ENCODE measurements at regions not wholly inside any gene's neighbourhood (a gene's known extent, or its start where the extent isn't known, plus 50 kb on each side); places are given as distances from the start of the nearest gene placed in this dataset.

GRCh38 chr22:23375031-23375827 is 194.9 kb downstream of the BCR start:
- peaks cover 69% of the 10 kb centered on the region for H3K27me3 ChIP-seq (ENCODE audit: insufficient read depth, low read depth)
- no peak for DNase-seq
- POLR2A ChIA-PET (ENCODE audit: unreplicated experiment), result no interaction called here
- no TSS peak for BruUV-seq (replicated peaks)
- H3K4me2 ChIP-seq, result no peak overlapping the region
- no peaks in the 10 kb centered on the region for H4K20me1 ChIP-seq (ENCODE audit: insufficient read depth)
- H2AFZ ChIP-seq, result no peak overlapping the region
- H3K4me1 ChIP-seq (replicated peaks; ENCODE audit: insufficient read depth), result no peaks in the 10 kb centered on the region
- intact Hi-C loops (cut with micrococcal nuclease; ENCODE audit: unreplicated experiment), result no loop called here
- no peaks in the 10 kb centered on the region for H3K9me3 ChIP-seq (ENCODE audit: insufficient read depth, low read depth)
- CTCF ChIA-PET, result no interaction called here
- no peaks in the 10 kb centered on the region for H3K36me3 ChIP-seq (ENCODE audit: low read depth)
- no peaks in the 10 kb centered on the region for H3K9me2 ChIP-seq (ENCODE audit: insufficient read depth)
- H3K79me2 ChIP-seq (ENCODE audit: low read depth), result no peaks in the 10 kb centered on the region
- TF ChIP-seq EZH2 (IDR thresholded peaks at IDR 0.05; ENCODE audit: low read depth), result no peak
- no peak for TF ChIP-seq CTCF (conservative IDR thresholded peaks at IDR 0.05)
- H3K27ac ChIP-seq, result no peak overlapping the region
- no peaks in the 10 kb centered on the region for H3F3A ChIP-seq (ENCODE audit: insufficient read depth, low read depth)
- no peak overlapping the region for H3K4me3 ChIP-seq

GRCh38 chr22:23373601-23374000 is 193.3 kb downstream of the BCR start:
- H3K4me2 ChIP-seq, result no peak overlapping the region
- no peaks in the 10 kb centered on the region for H4K20me1 ChIP-seq (ENCODE audit: insufficient read depth)
- peaks cover 84% of the 10 kb centered on the region for H3K27me3 ChIP-seq (ENCODE audit: insufficient read depth, low read depth)
- H3K79me2 ChIP-seq (ENCODE audit: low read depth), result no peaks in the 10 kb centered on the region
- H3F3A ChIP-seq (ENCODE audit: insufficient read depth, low read depth), result no peaks in the 10 kb centered on the region
- POLR2A ChIA-PET (ENCODE audit: unreplicated experiment), result no interaction called here
- intact Hi-C loops (cut with micrococcal nuclease; ENCODE audit: unreplicated experiment), result no loop called here
- CTCF ChIA-PET, result no interaction called here
- no peaks in the 10 kb centered on the region for H3K9me2 ChIP-seq (ENCODE audit: insufficient read depth)
- no peaks in the 10 kb centered on the region for H3K36me3 ChIP-seq (ENCODE audit: low read depth)
- no peak overlapping the region for H2AFZ ChIP-seq
- H3K4me1 ChIP-seq (replicated peaks; ENCODE audit: insufficient read depth), result no peaks in the 10 kb centered on the region
- H3K4me3 ChIP-seq, result no peak overlapping the region
- no TSS peak for BruUV-seq (replicated peaks)
- TF ChIP-seq EZH2 (IDR thresholded peaks at IDR 0.05; ENCODE audit: low read depth), result no peak
- TF ChIP-seq CTCF (conservative IDR thresholded peaks at IDR 0.05), result no peak
- H3K9me3 ChIP-seq (ENCODE audit: insufficient read depth, low read depth), result no peaks in the 10 kb centered on the region
- no peak overlapping the region for H3K27ac ChIP-seq
- no peak for DNase-seq

GRCh38 chr22:23370251-23370650 is 189.9 kb downstream of the BCR start:
- H3K27me3 ChIP-seq (ENCODE audit: insufficient read depth, low read depth), result peaks cover 87% of the 10 kb centered on the region
- no peaks in the 10 kb centered on the region for H3F3A ChIP-seq (ENCODE audit: insufficient read depth, low read depth)
- no peak overlapping the region for H2AFZ ChIP-seq
- POLR2A ChIA-PET (ENCODE audit: unreplicated experiment), result no interaction called here
- H3K4me3 ChIP-seq, result no peak overlapping the region
- CTCF ChIA-PET, result no interaction called here
- BruUV-seq (replicated peaks), result no TSS peak
- H4K20me1 ChIP-seq (ENCODE audit: insufficient read depth), result no peaks in the 10 kb centered on the region
- no peaks in the 10 kb centered on the region for H3K9me2 ChIP-seq (ENCODE audit: insufficient read depth)
- TF ChIP-seq EZH2 (IDR thresholded peaks at IDR 0.05; ENCODE audit: low read depth) (no peak), CTCF (conservative IDR thresholded peaks at IDR 0.05) (no peak)
- H3K9me3 ChIP-seq (ENCODE audit: insufficient read depth, low read depth), result no peaks in the 10 kb centered on the region
- intact Hi-C loops (cut with micrococcal nuclease; ENCODE audit: unreplicated experiment), result no loop called here
- no peak overlapping the region for H3K4me2 ChIP-seq
- H3K27ac ChIP-seq, result no peak overlapping the region
- no peak for DNase-seq
- no peaks in the 10 kb centered on the region for H3K36me3 ChIP-seq (ENCODE audit: low read depth)
- H3K4me1 ChIP-seq (replicated peaks; ENCODE audit: insufficient read depth), result no peaks in the 10 kb centered on the region
- no peaks in the 10 kb centered on the region for H3K79me2 ChIP-seq (ENCODE audit: low read depth)

All from PC-9 (cell line).